ENCODE measurements at regions not wholly inside any gene's neighbourhood (a gene's known extent, or its start where the extent isn't known, plus 50 kb on each side); places are given as distances from the start of the nearest gene placed in this dataset.

DNA sequence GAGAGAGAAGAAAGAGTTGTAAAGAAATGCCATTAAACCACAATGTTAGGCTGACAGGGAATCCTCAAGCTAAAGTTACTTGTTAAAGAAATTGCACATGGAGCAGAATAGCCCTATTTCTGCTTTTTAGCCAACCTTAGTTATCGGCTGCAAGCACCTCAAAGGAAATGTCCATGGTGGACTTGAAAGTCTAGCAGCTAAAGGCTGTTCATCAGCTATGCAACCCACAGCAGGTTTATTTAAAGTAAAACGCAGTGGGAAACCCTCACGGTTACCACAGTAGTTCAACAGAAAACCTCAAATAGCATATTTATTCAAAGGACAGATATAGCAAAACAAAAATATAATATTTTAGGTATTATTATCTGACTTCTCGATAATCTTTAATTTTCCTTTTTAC is 967.2 kb downstream of the IGSF11 start:
- no peak for DNase-seq (ENCODE audit: low read depth)
- TF ChIP-seq CTCF (IDR thresholded peaks at IDR 0.05; ENCODE audit: control insufficient read depth, insufficient read depth, low read depth, low read length, missing control alignments), result no peak

GRCh38 chr3:118075873-118076272 is 958.8 kb downstream of the IGSF11 start:
- DNase-seq (ENCODE audit: low read depth), result no peak
- no peak overlapping the region for H3K4me3 ChIP-seq (ENCODE audit: control insufficient read depth, low read depth, low read length)
- no peak for TF ChIP-seq CTCF (IDR thresholded peaks at IDR 0.05; ENCODE audit: control insufficient read depth, insufficient read depth, low read depth, low read length, missing control alignments)

More for the DNA sequence above, 967.2 kb downstream of the IGSF11 start:
- H3K4me3 ChIP-seq (ENCODE audit: control insufficient read depth, low read depth, low read length), result no peak overlapping the region

- DNase-seq (ENCODE audit: low read depth), result no peak
- TF ChIP-seq CTCF (IDR thresholded peaks at IDR 0.05; ENCODE audit: control insufficient read depth, insufficient read depth, low read depth, low read length, missing control alignments), result no peak
- H3K4me3 ChIP-seq (ENCODE audit: control insufficient read depth, low read depth, low read length), result no peak overlapping the region
These were observed 957.3 kb downstream of the IGSF11 start for GRCh38 chr3:118077332-118077731.

GRCh38 chr3:118080889-118081288 is 953.8 kb downstream of the IGSF11 start:
- no peak for DNase-seq (ENCODE audit: low read depth)

GRCh38 chr3:118088696-118089095 is 946.0 kb downstream of the IGSF11 start:
- TF ChIP-seq CTCF (IDR thresholded peaks at IDR 0.05; ENCODE audit: control insufficient read depth, insufficient read depth, low read depth, low read length, missing control alignments), result no peak
- H3K4me3 ChIP-seq (ENCODE audit: control insufficient read depth, low read depth, low read length), result no peak overlapping the region
- no peak for DNase-seq (ENCODE audit: low read depth)

More at GRCh38 chr3:118080889-118081288, 953.8 kb downstream of the IGSF11 start:
- H3K4me3 ChIP-seq (ENCODE audit: control insufficient read depth, low read depth, low read length), result no peak overlapping the region
- TF ChIP-seq CTCF (IDR thresholded peaks at IDR 0.05; ENCODE audit: control insufficient read depth, insufficient read depth, low read depth, low read length, missing control alignments), result no peak

GRCh38 chr3:118089563-118089962 is 945.1 kb downstream of the IGSF11 start:
- no peak overlapping the region for H3K4me3 ChIP-seq (ENCODE audit: control insufficient read depth, low read depth, low read length)
- no peak for DNase-seq (ENCODE audit: low read depth)
- TF ChIP-seq CTCF (IDR thresholded peaks at IDR 0.05; ENCODE audit: control insufficient read depth, insufficient read depth, low read depth, low read length, missing control alignments), result no peak

DNA sequence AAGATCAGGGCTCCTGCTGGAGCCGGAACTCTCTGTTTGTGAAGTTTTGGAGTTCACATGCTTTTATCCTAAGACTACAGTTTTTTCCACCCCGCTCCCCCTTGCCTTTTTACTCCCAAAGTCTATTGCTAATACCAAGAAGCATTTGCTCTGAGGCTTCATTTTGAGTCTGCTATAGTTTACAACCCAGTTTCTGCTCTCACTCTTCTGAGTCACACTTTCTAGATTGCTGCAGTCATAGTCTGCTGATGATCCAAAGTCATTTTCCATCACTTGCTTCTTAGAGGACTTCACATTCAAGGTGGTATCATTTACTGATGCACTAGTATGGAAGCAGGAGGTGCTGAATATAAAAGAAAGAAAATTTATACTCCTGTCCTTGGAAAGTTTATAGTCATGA is 937.4 kb downstream of the IGSF11 start:
- no peak for TF ChIP-seq CTCF (IDR thresholded peaks at IDR 0.05; ENCODE audit: control insufficient read depth, insufficient read depth, low read depth, low read length, missing control alignments)
- DNase-seq (ENCODE audit: low read depth), result no peak
- no peak overlapping the region for H3K4me3 ChIP-seq (ENCODE audit: control insufficient read depth, low read depth, low read length)
